H1 (cell line): ENCODE measurements at regions not wholly inside any gene's neighbourhood (a gene's known extent, or its start where the extent isn't known, plus 50 kb on each side); places are given as distances from the start of the nearest gene placed in this dataset.

Experiments used
- CTCF ChIA-PET: fragments of 300-600 bp; sonication (Branson Sonifier 250); formaldehyde crosslinking; loops from one replicate; lab custom pipeline; 2021; ENCODE audit not compliant: partially characterized antibody; lab: Charles Lee
- POLR2A ChIA-PET: fragments of 300-600 bp; sonication (Branson Sonifier 250); formaldehyde crosslinking; loops from one replicate; lab custom pipeline; 2021; ENCODE audit warnings: inconsistent platforms; ENCODE audit not compliant: partially characterized antibody; lab: Charles Lee
- DNase-seq, 2 experiments: peaks; one replicate each; pipeline versions ENCODE4 v3.0.0 to v3.0.0-alpha.2; 2010 to 2022; ENCODE audit warnings: low spot score in 2 of 2, low read depth in 1 of 2, mixed read lengths in 1 of 2
- FAIRE-seq: peaks from 2 replicates; lab custom pipeline; 2011; peaks lifted over from hg19 to GRCh38; lab: Jason Lieb, UNC
- H2AFZ ChIP-seq: 2 replicates; pipeline ENCODE4 v1.8.1; 2012; ENCODE audit warnings: low read length, inconsistent platforms
- H2AK5ac ChIP-seq: 2 replicates; pipeline ENCODE4 v1.6.1; 2013; ENCODE audit warnings: low read depth, low read length
- H2BK120ac ChIP-seq: replicated peaks from 2 replicates; pipeline ENCODE3; 2013; ENCODE audit warnings: low read depth, low read length, inconsistent platforms
- H2BK12ac ChIP-seq: 2 replicates; pipeline ENCODE4 v1.6.1; 2013; ENCODE audit warnings: low read depth, low read length
- H2BK15ac ChIP-seq: 2 replicates; pipeline ENCODE4 v1.6.1; 2013; ENCODE audit warnings: low read length
- H2BK20ac ChIP-seq: 2 replicates; pipeline ENCODE4 v1.6.1; 2013; ENCODE audit warnings: low read length
- H2BK5ac ChIP-seq: 2 replicates; pipeline ENCODE4 v1.6.1; 2013; ENCODE audit warnings: low read depth, low read length
- H3K14ac ChIP-seq: 2 replicates; pipeline ENCODE4 v1.6.1; 2013; ENCODE audit warnings: inconsistent platforms; ENCODE audit not compliant: insufficient read length
- H3K18ac ChIP-seq: 2 replicates; pipeline ENCODE4 v1.6.1; 2013; ENCODE audit warnings: low read length; ENCODE audit errors: extremely low read depth
- H3K23ac ChIP-seq: 2 replicates; pipeline ENCODE4 v1.6.1; 2013; ENCODE audit warnings: inconsistent platforms; ENCODE audit not compliant: insufficient read length
- H3K23me2 ChIP-seq: 2 replicates; pipeline ENCODE4 v1.6.1; 2013; ENCODE audit warnings: low read depth, low read length
- H3K27ac ChIP-seq: 2 replicates; pipeline ENCODE4 v1.6.1; 2011; ENCODE audit warnings: low read depth, low read length, inconsistent platforms
- H3K27me3 ChIP-seq, 4 experiments: replicated peaks in 1 of 4; 1 replicate in 1 of 4; 2 replicates in 3 of 4; pipeline versions ENCODE4 v1.6.1 to v1.8.1; 2011 to 2013; ENCODE audit warnings: low read length in 3 of 4, mild to moderate bottlenecking in 3 of 4, inconsistent platforms in 2 of 4, mixed read lengths in 2 of 4, moderate library complexity in 1 of 4; ENCODE audit not compliant: control insufficient read depth in 3 of 4, insufficient read depth in 3 of 4; ENCODE audit errors: extremely low read depth in 1 of 4
- H3K36me3 ChIP-seq, 4 experiments: 2 replicates each; pipeline versions ENCODE4 v1.6.1 to v1.8.1; 2011 to 2013; ENCODE audit warnings: mild to moderate bottlenecking in 4 of 4, low read length in 3 of 4, moderate library complexity in 2 of 4, control low read depth in 1 of 4, inconsistent platforms in 1 of 4; ENCODE audit not compliant: insufficient read depth in 4 of 4, control insufficient read depth in 2 of 4
- H3K4ac ChIP-seq: replicated peaks from 2 replicates; pipeline ENCODE3; 2013; ENCODE audit warnings: low read length, low read depth, mixed read lengths, inconsistent platforms; ENCODE audit not compliant: insufficient read length
- H3K4me1 ChIP-seq, 4 experiments: replicated peaks in 1 of 4; 1 replicate in 1 of 4; 2 replicates in 3 of 4; pipeline versions ENCODE4 v1.6.1 to v1.8.1; 2011 to 2013; ENCODE audit warnings: low read length in 3 of 4, inconsistent platforms in 2 of 4, mixed read lengths in 1 of 4; ENCODE audit not compliant: insufficient read depth in 4 of 4, control insufficient read depth in 3 of 4
- H3K4me2 ChIP-seq, 2 experiments: 2 replicates each; pipeline versions ENCODE4 v1.6.1 to v1.8.1; 2011 to 2013; ENCODE audit warnings: low read depth in 2 of 2, low read length in 2 of 2, control low read depth in 1 of 2, inconsistent platforms in 1 of 2, mild to moderate bottlenecking in 1 of 2; ENCODE audit not compliant: insufficient read depth in 1 of 2
- H3K4me3 ChIP-seq, 4 experiments: fragments of 200-600, 300-600 bp in 1 of 4; sonication (generic), shearing (Covaris generic), sonication (Bioruptor Twin) in 1 of 4; 2 replicates each; pipeline versions ENCODE4 v1.5.1 to v1.8.1; 2011 to 2016; ENCODE audit warnings: low read length in 4 of 4, low read depth in 3 of 4, control low read depth in 2 of 4, inconsistent platforms in 2 of 4, mild to moderate bottlenecking in 2 of 4, mixed read lengths in 1 of 4, moderate library complexity in 1 of 4; ENCODE audit not compliant: insufficient read depth in 2 of 4; ENCODE audit errors: extremely low read depth in 1 of 4
- H3K56ac ChIP-seq: replicated peaks from 2 replicates; pipeline ENCODE3; 2013; ENCODE audit warnings: low read depth, mild to moderate bottlenecking, mixed read lengths, low read length, inconsistent platforms; ENCODE audit not compliant: insufficient read length
- H3K79me1 ChIP-seq: 2 replicates; pipeline ENCODE4 v1.6.1; 2013; ENCODE audit warnings: low read depth, low read length, control low read depth
- H3K79me2 ChIP-seq, 2 experiments: 2 replicates each; pipeline versions ENCODE4 v1.6.1 to v1.8.1; 2012 to 2013; ENCODE audit warnings: low read length in 2 of 2, mild to moderate bottlenecking in 2 of 2, inconsistent platforms in 1 of 2; ENCODE audit not compliant: insufficient read depth in 2 of 2, control insufficient read depth in 1 of 2
- H3K9ac ChIP-seq, 4 experiments: replicated peaks in 1 of 4; 1 replicate in 1 of 4; 2 replicates in 3 of 4; pipeline versions ENCODE4 v1.6.1 to v1.8.1; 2011 to 2013; ENCODE audit warnings: low read depth in 3 of 4, low read length in 3 of 4, control low read depth in 2 of 4, mild to moderate bottlenecking in 2 of 4, moderate library complexity in 2 of 4, inconsistent platforms in 1 of 4; ENCODE audit errors: extremely low read depth in 1 of 4
- H3K9me3 ChIP-seq, 2 experiments: 2 replicates each; pipeline versions ENCODE4 v1.6.1 to v1.8.1; 2012 to 2013; ENCODE audit warnings: mild to moderate bottlenecking in 2 of 2, moderate library complexity in 2 of 2, control low read depth in 1 of 2, inconsistent platforms in 1 of 2, low read depth in 1 of 2, low read length in 1 of 2, mixed read lengths in 1 of 2; ENCODE audit not compliant: insufficient read depth in 2 of 2
- H4K20me1 ChIP-seq, 2 experiments: replicated peaks in 1 of 2; 2 replicates each; pipeline versions ENCODE3 to v1.8.1; 2011 to 2013; ENCODE audit warnings: inconsistent platforms in 2 of 2, low read length in 2 of 2, mild to moderate bottlenecking in 1 of 2; ENCODE audit not compliant: insufficient read depth in 2 of 2, control insufficient read depth in 1 of 2
- H4K5ac ChIP-seq: 2 replicates; pipeline ENCODE4 v1.6.1; 2013; ENCODE audit warnings: low read length, low read depth, mixed read lengths, inconsistent platforms; ENCODE audit not compliant: insufficient read length
- H4K8ac ChIP-seq: 2 replicates; pipeline ENCODE4 v1.8.0; 2013; ENCODE audit warnings: mild to moderate bottlenecking, moderate library complexity, low read length, inconsistent platforms; ENCODE audit not compliant: insufficient read depth; ENCODE audit errors: extremely low read depth
- H4K91ac ChIP-seq: replicated peaks from 2 replicates; pipeline ENCODE3; 2013; ENCODE audit warnings: low read length, mixed read lengths, inconsistent platforms; ENCODE audit not compliant: insufficient read length
- SP1 ChIP-seq: IDR thresholded peaks from 2 replicates; pipeline ENCODE4 v1.6.1; 2011; ENCODE audit warnings: low read depth, low read length
- WGBS, 2 experiments: shearing (Covaris generic) in 1 of 2; methylation state at CpG; one replicate each; pipeline versions ENCODE4 v1.1.6 to v1.1.7; 2013 to 2015; ENCODE audit warnings: low lambda C conversion rate in 2 of 2, mixed read lengths in 2 of 2, inconsistent platforms in 1 of 2, low coverage in 1 of 2, missing lambda C conversion rate in 1 of 2; ENCODE audit not compliant: insufficient replicate concordance in 2 of 2, insufficient coverage in 1 of 2, insufficient read length in 1 of 2; ENCODE audit errors: extremely low coverage in 1 of 2, missing lambda C conversion rate in 1 of 2; 5-methylcytosine and 5-hydroxymethylcytosine counted together

GRCh38 chr2:5145053-5145452, 547.1 kb upstream of the SOX11 start:
- FAIRE-seq, result no peak
- TF ChIP-seq SP1, result no peak
- TF ChIP-seq, all 59 proteins: peak for 0

More at GRCh38 chr2:5145053-5145452, 547.1 kb upstream of the SOX11 start:
- no peak overlapping the region for H3K4ac ChIP-seq
- H3K27ac ChIP-seq, result no peak overlapping the region
- H2BK12ac ChIP-seq, result no peak overlapping the region
- no peak overlapping the region for H2BK5ac ChIP-seq
- no peak overlapping the region for H2AK5ac ChIP-seq
- H3K9me3 ChIP-seq, result no peaks in the 10 kb centered on the region; a peak in 1 of 4 replicates
- H3K4me2 ChIP-seq, result no peak overlapping the region
- H3K23ac ChIP-seq, result no peak overlapping the region
- no peaks in the 10 kb centered on the region for H3K4me1 ChIP-seq
- ChIA-PET POLR2A (no interaction called here), CTCF (no interaction called here)
- DNase-seq, result no peak
- H3K9ac ChIP-seq, result no peak overlapping the region
- no peaks in the 10 kb centered on the region for H3K23me2 ChIP-seq
- H4K8ac ChIP-seq, result no peak overlapping the region
- no peak overlapping the region for H3K18ac ChIP-seq
- no peaks in the 10 kb centered on the region for H3K79me2 ChIP-seq
- H4K20me1 ChIP-seq, result no peaks in the 10 kb centered on the region
- no peak overlapping the region for H4K91ac ChIP-seq
- H2BK120ac ChIP-seq, result no peak overlapping the region
- H3K27me3 ChIP-seq, result no peaks in the 10 kb centered on the region
- 94% methylated on average over 6 of the region's 8 CpGs; no CpG with 5 or more reads in 1 of the 2 experiments for WGBS, 2 experiments
- H2BK20ac ChIP-seq, result no peak overlapping the region
- no peaks in the 10 kb centered on the region for H3K36me3 ChIP-seq
- H3K4me3 ChIP-seq, result no peak overlapping the region
- no peak overlapping the region for H2BK15ac ChIP-seq
- no peak overlapping the region for H3K56ac ChIP-seq
- H3K14ac ChIP-seq, result no peak overlapping the region
- no peak overlapping the region for H2AFZ ChIP-seq
- no peak overlapping the region for H4K5ac ChIP-seq
- no peaks in the 10 kb centered on the region for H3K79me1 ChIP-seq
